ENCODE measurements at regions not wholly inside any gene's neighbourhood (a gene's known extent, or its start where the extent isn't known, plus 50 kb on each side); places are given as distances from the start of the nearest gene placed in this dataset.

GRCh38 chr12:87155621-87156020 lies 873.6 kb downstream of the C12orf50 start:
- no peaks in the 10 kb centered on the region for H3F3A ChIP-seq (ENCODE audit: insufficient read depth, low read length)
- TF ChIP-seq EZH2 (IDR thresholded peaks at IDR 0.05; ENCODE audit: borderline replicate concordance, low read length) (no peak), CTCF (IDR thresholded peaks at IDR 0.05; ENCODE audit: low read length) (no peak)
- H3K9ac ChIP-seq (ENCODE audit: low read length), result no peak overlapping the region
- H3K4me2 ChIP-seq (ENCODE audit: low read length), result no peak overlapping the region
- H3K27ac ChIP-seq (ENCODE audit: low read depth, low read length, poor library complexity, severe bottlenecking), result no peak overlapping the region
- H3K4me3 ChIP-seq (ENCODE audit: low read depth, low read length, poor library complexity, severe bottlenecking), result no peak overlapping the region
- no peaks in the 10 kb centered on the region for H3K36me3 ChIP-seq (ENCODE audit: insufficient read depth, low read length)
- no peaks in the 10 kb centered on the region for H3K9me2 ChIP-seq (ENCODE audit: low read depth, low read length)
- H3K27me3 ChIP-seq (ENCODE audit: insufficient read depth, low read length), result no peaks in the 10 kb centered on the region
- no peaks in the 10 kb centered on the region for H3K4me1 ChIP-seq (ENCODE audit: insufficient read depth, low read length, severe bottlenecking)
- H2AFZ ChIP-seq (ENCODE audit: low read length), result no peak overlapping the region
- no peaks in the 10 kb centered on the region for H3K79me2 ChIP-seq (ENCODE audit: insufficient read depth, low read length)
- no peaks in the 10 kb centered on the region for H3K9me3 ChIP-seq (ENCODE audit: low read length)
- H4K20me1 ChIP-seq (ENCODE audit: insufficient read depth, low read length), result no peaks in the 10 kb centered on the region

- H3K79me2 ChIP-seq (ENCODE audit: insufficient read depth, low read length), result no peaks in the 10 kb centered on the region
- no peak for TF ChIP-seq CTCF (IDR thresholded peaks at IDR 0.05; ENCODE audit: low read length)
- no peaks in the 10 kb centered on the region for H3K36me3 ChIP-seq (ENCODE audit: insufficient read depth, low read length)
- H3K4me2 ChIP-seq (ENCODE audit: low read length), result no peak overlapping the region
- no peak overlapping the region for H3K27ac ChIP-seq (ENCODE audit: low read depth, low read length, poor library complexity, severe bottlenecking)
- H3K9me3 ChIP-seq (ENCODE audit: low read length), result no peaks in the 10 kb centered on the region
- no peaks in the 10 kb centered on the region for H3K4me1 ChIP-seq (ENCODE audit: insufficient read depth, low read length, severe bottlenecking)
- no peaks in the 10 kb centered on the region for H3K27me3 ChIP-seq (ENCODE audit: insufficient read depth, low read length)
- H2AFZ ChIP-seq (ENCODE audit: low read length), result no peak overlapping the region
- no peaks in the 10 kb centered on the region for H4K20me1 ChIP-seq (ENCODE audit: insufficient read depth, low read length)
- H3K9ac ChIP-seq (ENCODE audit: low read length), result no peak overlapping the region
- H3K4me3 ChIP-seq (ENCODE audit: low read depth, low read length, poor library complexity, severe bottlenecking), result no peak overlapping the region
- no peaks in the 10 kb centered on the region for H3F3A ChIP-seq (ENCODE audit: insufficient read depth, low read length)
- no peaks in the 10 kb centered on the region for H3K9me2 ChIP-seq (ENCODE audit: low read depth, low read length)
Measured at GRCh38 chr12:87152841-87153528, 876.2 kb downstream of the C12orf50 start.

- TF ChIP-seq EZH2 (IDR thresholded peaks at IDR 0.05; ENCODE audit: borderline replicate concordance, low read length), result no peak
- TF ChIP-seq CTCF (IDR thresholded peaks at IDR 0.05; ENCODE audit: low read length), result no peak
- no peaks in the 10 kb centered on the region for H3K36me3 ChIP-seq (ENCODE audit: insufficient read depth, low read length)
- no peak overlapping the region for H2AFZ ChIP-seq (ENCODE audit: low read length)
- no peaks in the 10 kb centered on the region for H3K4me1 ChIP-seq (ENCODE audit: insufficient read depth, low read length, severe bottlenecking)
- no peak overlapping the region for H3K4me2 ChIP-seq (ENCODE audit: low read length)
- H3K27ac ChIP-seq (ENCODE audit: low read depth, low read length, poor library complexity, severe bottlenecking), result no peak overlapping the region
- H3K9me2 ChIP-seq (ENCODE audit: low read depth, low read length), result no peaks in the 10 kb centered on the region
- H3K4me3 ChIP-seq (ENCODE audit: low read depth, low read length, poor library complexity, severe bottlenecking), result no peak overlapping the region
- no peaks in the 10 kb centered on the region for H3K27me3 ChIP-seq (ENCODE audit: insufficient read depth, low read length)
- no peaks in the 10 kb centered on the region for H4K20me1 ChIP-seq (ENCODE audit: insufficient read depth, low read length)
- no peaks in the 10 kb centered on the region for H3K79me2 ChIP-seq (ENCODE audit: insufficient read depth, low read length)
- H3K9me3 ChIP-seq (ENCODE audit: low read length), result no peaks in the 10 kb centered on the region
- no peaks in the 10 kb centered on the region for H3F3A ChIP-seq (ENCODE audit: insufficient read depth, low read length)
- no peak overlapping the region for H3K9ac ChIP-seq (ENCODE audit: low read length)
Measured at GRCh38 chr12:87152075-87152474, 877.1 kb downstream of the C12orf50 start.

Data from OCI-LY1 (cell line).